GM21360 (cell line): ENCODE measurements at regions not wholly inside any gene's neighbourhood (a gene's known extent, or its start where the extent isn't known, plus 50 kb on each side); places are given as distances from the start of the nearest gene placed in this dataset.
"Not testable (repeated sequence)": the region's sequence is repeated elsewhere in the genome, so short reads cannot be mapped to it uniquely, and the experiment has no call there.

Source experiments
- ATAC-seq: cut with Tn5 transposase; IDR thresholded peaks from one replicate; pipeline ENCODE4 v1.9.1; 2021; ENCODE audit warnings: mild to moderate bottlenecking, moderate library complexity; ENCODE audit not compliant: unreplicated experiment

DNA sequence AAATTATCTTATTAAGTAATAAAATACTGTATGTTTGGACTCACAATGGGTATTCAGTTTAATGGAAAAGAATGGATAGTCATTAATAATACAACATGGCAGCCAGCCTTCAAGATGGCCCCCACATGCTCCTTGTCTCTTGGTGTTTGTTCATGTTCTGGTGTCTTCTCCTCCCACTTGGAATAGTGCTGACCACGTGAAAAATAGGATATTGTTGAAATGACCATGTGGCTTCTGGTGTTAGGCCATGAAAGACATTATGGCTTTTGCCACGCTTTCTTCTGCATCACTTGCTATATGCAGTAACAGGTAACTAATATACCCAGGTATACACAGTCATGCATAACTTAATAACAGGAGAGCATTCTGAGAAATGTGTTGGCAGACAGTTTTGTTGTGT is 341.0 kb downstream of the KCNJ2 start:
- no peak for ATAC-seq

DNA sequence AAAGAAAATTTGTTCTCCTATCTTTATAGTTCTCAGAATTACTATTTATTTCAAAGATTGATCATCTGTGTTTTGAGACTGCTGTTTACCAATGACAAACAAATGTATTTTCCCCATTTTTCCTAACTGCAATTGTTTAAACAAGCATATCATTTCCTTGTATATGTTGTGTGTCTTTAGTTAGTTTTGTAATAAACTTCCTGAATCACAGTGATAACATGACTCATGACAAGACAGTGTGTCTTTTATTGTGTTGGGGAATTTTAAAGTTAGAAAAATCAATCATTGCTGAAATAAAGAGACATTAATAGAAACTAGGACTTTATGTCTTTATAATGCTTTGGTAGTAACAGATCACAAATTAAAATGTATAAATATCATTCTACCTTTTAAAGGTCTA is 348.5 kb downstream of the KCNJ2 start:
- ATAC-seq, result no peak

DNA sequence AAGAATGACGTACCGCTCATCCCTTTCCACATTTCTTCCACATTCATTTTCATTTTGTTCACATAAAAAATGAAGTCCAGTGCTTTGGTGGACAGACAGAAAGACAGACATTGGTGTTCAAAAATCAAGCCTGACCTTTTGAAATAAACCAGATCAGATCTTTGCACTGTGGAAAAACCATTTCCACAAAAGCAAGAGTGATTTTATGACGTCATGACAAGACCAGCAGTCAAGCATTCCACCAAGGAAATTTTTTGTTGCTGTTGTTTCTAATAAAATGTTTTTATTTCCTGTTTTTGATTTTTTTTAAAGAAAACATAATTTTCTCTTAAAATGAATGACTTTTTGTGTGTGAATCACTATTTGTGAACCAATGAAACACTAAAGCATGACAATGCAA is 350.0 kb downstream of the KCNJ2 start:
- ATAC-seq, result no peak

DNA sequence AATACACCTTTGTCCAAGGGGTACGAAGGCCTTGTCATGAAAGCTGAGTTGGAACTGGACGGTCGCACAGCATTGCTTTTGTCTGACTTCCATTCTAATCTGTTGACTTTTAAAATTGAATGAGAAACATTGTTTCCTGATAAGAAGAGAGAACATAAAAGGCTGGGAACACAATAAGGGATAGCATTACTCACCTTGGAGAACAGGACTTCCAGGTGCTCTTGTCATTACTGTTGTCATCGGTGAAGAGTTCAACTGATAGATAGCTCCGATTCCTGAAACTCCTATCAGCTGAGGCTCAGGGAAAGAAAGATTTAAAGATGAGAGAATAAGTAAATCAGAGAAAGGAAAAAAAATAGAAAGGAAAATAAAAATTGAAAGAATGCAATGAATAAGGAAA is 351.1 kb downstream of the KCNJ2 start:
- no peak for ATAC-seq

DNA sequence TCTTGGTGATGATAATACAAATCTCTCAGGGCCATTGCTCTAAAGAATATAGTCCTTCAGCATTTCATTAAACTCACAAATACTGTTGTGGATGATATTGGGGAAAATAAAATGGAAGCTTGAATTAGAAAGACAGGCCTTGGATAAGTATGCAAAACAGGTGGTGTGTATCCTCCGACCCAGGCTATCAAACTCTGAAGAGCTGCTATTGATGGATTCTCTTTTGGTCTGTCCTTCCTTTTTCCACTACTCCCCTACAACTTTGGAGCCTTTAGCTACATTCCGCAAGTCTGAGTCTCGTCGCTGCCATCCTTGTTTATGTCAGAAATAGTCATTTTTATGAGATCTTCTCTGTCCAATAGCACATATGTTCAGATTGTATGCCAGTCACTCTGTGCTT is 351.6 kb downstream of the KCNJ2 start:
- ATAC-seq, result no peak

DNA sequence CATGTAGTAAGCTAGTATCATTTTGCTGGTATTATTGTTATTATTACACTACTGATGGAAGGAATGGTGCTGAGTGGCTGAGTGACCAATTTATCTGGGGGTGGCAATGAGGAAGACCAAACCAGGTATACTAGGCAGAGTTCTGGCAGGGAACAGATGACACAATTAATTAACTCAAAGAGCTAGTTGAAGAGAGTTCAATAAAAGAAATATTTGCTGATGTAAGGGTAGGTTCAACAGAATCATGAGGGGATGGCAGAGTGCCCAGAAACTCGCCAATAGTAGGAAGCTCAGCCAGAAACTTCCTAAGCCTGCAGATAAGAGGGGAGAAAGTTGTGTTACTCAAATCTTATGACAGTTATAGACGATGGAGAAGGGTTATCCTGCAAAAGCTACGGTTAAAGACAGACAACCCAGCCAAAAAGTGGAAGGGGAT is 352.5 kb downstream of the KCNJ2 start:
- no peak for ATAC-seq

DNA sequence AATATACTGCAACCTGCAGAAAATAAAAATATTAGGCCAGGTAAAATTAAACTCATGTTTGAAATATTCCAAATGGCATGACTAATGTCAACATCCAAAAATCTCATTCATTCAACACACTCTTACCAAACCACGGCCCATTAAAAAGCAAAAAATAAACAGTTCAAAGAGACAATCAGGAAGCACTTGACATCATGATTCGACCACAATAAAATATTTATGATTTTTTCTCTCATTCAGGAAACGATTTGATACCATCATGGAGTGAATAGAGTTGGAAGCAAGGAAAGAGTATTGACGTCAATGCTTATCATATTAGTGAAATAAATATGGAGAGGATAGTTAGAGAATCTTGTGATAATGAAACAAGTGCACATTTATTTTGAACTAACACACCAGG is 354.1 kb downstream of the KCNJ2 start:
- ATAC-seq, result no peak

DNA sequence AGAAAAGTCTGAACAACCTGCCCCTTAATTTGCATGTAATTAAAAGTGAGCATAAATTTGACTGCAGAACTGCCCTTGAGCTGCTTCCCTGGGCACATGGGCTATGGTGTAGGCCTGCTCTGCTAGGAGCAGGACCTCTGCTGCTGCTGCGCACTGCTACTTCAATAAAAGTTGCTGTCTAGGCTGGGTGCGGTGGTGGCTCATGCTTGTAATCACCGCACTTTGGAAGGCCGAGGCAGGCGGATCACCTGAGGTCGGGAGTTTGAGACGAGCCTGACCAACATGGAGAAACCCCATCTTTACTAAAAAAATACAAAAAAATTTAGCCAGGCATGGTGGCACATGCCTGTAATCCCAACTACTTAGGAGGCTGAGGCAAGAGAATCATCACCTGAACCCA is 355.7 kb downstream of the KCNJ2 start:
- not testable (repeated sequence) for ATAC-seq

DNA sequence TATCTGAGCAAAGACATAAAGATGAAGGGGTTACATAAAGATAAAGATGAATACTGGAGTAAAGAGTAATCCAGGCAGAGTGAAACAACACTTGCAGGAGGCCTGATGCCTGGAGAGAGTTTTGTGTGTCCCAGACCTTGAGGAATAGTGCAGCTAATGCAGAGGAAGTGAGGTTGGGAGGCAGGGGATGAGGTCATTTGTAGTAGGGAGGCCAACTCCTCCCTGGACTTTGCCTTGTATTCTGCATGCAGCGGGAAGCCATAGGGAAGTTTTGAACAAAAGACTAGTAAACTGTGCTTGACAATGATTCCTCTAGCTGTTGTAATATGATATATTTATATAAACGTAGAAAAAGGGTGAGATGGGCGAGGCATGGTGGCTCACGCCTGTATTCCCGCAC is 356.6 kb downstream of the KCNJ2 start:
- ATAC-seq, result no peak

DNA sequence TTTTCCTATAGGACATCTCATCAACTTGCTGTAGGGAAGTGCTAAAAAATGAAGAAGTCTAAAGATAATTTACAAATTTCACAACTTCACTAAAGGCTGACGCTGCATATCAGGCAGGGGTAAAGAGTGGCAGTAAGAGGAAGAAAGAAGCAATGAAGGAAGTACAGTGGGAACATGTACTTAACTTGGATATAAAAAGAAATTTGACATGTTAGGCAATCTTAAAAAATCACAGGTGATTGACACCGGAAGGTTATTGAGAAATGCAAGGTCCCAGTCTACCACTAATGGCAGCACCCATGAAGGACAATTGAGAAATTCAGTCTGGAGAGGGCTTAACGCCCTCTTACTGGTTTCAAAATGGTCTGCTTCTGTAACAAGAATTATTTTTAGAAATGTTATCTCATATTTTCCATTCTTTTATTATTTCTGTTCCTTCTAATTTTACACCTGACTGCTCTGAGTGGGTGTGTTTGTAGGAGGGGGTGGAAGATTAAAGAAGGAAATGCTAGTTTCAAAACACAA is 358.1 kb downstream of the KCNJ2 start:
- ATAC-seq, result no peak

DNA sequence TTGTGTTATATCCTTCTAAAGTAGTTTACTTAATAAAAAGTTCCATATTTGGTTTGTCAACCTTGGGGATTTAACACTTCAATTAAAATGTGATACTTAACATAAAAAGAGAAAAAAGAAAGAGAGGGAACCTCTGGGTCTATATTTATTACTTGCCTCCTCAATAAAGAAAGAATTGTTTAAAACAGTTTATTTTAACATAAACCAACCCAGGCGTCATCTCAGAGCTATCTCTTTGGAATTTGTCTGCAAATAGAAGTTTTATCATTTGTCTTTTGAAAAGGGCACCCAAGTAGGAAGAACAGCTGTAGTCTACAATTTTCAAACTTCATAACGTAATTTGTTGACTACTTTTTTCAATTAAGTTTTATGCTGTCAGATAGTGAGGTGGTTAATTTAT is 364.1 kb downstream of the KCNJ2 start:
- ATAC-seq, result no peak

DNA sequence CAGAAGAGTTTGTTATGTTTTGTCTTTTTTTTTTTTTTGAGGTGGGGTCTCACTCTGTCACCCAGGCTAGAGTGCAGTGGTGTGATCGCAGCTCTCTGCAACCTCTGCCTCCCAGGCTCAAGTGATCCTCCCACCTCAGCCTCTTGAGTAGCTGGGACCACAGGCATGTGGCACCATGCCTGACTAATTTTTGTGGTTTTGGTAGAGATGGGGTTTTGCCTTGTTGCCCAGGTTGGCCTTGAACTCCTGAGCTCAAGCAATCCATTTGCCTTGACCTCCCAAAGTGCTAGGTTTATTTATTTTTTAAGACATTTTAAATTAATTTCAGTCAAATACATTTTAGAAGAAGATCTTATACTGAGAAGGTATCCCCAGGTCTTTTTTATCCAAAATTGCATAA is 366.7 kb downstream of the KCNJ2 start:
- no peak for ATAC-seq

DNA sequence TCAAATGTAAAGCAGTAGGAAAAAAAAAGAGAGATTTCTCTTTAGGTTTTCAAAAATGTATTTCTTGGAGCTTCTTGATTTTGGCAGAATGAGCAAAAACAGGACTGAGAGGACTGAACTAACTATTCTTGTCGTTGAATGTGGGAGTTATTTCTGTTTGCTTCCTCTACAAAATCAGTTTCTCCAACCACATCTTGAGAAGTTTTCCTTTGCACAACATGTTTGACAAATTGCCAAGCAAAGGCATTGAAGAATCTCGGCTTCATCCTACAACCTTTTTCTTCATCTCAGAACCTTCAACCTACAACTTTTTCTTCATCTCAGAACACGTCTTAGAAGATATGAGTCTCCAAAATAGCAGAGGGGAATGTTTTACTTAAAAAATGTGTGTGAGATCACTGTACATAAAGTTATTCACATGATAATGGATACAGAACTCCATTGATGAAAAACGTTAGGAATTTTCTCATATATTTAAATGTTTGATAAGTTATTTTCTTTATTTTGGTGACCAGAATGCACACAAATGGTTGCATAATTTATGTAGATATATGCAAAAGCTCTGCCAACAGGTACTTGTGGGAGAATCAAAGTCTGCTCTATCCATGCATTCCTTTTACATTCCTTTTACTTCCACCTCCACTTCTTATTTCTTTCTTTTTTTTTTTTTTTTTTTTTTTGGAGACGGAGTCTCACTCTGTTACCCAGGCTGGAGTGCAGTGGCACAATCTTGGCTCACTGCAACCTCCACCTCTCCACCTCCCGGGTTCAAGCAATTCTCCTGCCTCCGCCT is 370.0 kb downstream of the KCNJ2 start:
- ATAC-seq, result no peak

DNA sequence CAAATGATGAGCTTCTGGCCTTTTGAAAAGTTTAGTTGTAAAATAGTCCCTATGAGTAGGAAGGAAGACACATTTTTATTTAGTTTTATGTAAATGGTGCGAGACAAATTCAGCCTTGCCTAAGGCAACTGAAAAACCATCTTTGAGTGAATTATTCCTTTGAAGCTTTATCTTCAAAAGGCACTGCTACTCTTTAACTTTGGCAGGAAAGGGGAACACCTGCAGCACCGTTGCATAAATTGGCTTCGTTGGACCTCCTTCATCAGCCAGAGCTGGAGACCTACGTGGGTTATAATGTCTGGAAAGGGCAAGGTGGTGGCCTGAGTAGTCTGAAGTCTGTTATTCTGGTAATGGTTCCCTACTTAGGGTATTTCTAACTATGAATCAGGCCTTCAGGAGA is 373.5 kb downstream of the KCNJ2 start:
- ATAC-seq, result no peak

DNA sequence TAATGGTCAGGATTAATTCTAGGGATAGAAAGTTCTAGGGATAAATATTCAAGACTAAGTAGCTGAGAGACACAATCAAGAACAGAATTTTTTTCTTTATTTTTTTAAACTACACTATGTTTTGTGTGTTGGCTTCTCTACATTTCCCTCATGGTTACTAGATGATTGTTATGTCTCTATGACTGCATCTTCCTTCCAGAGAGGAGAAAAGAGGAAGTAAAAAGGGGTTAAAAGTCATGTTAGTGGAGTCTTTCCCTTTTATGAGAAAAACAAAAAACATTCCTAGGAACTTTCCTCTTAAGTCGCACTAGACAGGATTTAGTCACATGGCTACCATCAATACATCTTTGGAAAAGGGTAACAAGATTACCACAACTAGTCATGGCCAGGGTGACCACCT is 375.0 kb downstream of the KCNJ2 start:
- no peak for ATAC-seq

DNA sequence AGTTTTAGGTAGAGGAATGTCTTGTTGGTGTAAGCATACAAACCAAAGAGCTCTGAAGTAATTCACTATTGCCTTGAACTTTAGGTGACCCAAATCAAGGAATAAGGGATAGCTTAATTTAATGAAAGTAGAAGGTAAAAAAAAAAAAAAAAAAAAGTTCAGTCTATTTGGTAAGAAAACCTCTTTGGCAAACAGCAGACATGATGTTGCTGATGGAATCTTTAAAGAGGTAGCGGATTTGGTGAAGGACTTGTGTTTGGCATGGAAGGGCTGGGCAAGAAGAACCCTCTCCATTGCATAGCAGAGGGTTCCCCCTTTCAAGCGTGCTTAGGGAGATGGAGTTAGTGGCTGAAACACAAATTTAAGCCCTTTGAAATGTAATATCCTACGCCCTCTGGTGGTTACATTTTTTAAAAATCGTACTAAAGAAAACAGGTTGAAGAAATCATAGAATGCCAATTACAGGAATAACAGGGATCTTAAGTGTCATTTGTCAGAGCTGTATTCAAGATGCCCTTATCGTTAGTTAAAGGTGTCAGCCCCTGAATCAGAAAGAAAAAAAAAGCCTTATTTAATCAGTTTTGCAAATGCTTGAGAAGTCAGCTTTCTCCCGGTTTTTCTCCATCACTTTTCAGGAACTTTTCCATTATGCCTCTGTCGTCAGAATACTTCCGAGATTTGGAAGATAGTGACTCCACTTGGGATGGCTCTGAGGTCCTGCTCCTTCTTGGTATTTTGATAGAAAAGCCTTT is 383.1 kb downstream of the KCNJ2 start:
- no peak for ATAC-seq

DNA sequence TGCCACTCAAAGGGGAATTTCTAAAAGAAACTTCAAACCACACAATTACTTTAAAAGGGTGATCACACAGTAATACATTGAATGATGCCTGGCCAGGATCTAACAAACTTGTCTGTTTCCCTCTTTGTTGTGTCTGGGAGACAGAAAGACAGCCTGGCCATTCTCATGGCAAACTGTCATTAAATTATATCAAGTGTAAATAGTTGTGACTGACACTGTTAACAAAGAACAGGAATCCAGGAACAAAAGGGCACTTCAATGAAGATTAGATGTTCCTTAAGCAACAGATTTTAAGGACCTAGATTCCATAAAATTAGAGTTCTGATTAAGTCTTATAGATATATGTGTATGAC is 383.6 kb downstream of the KCNJ2 start:
- ATAC-seq, result no peak

DNA sequence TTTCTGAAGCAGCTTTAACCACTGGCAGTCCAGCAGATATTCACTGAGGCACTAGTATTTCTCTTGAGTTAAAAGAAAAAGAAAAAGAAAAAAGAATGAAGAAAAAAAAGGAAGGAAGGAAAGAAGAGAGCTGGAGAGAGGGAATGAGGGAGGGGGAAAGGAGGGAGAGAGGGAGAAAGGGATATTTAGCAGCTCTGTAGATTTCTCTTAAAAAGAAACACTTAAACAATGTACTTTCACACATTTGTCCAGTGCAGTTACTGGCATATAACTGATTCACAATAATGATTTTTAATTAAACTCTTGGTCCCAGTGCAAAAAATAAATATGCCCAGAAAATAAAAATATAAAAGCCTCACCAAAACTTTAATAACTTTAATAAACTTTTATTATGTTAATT is 386.4 kb downstream of the KCNJ2 start:
- ATAC-seq, result no peak

DNA sequence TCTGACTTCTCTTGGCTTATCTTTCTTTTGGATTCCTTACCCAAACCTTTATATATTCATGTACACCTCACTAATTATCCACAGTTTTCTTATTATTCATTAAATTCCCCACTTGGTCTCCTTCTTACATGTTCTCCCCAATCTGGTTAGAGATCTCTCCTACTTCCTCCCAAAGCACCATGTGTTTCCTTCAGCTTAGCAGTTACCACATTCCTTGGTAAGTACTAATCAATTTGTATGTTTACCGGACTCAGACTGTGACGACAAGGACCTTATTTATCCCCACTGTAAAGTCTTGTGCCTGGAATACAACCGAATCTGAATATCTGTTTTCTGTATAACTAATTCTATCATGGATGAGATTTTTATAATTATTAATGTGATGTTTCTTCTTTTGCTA is 389.5 kb downstream of the KCNJ2 start:
- ATAC-seq, result no peak

DNA sequence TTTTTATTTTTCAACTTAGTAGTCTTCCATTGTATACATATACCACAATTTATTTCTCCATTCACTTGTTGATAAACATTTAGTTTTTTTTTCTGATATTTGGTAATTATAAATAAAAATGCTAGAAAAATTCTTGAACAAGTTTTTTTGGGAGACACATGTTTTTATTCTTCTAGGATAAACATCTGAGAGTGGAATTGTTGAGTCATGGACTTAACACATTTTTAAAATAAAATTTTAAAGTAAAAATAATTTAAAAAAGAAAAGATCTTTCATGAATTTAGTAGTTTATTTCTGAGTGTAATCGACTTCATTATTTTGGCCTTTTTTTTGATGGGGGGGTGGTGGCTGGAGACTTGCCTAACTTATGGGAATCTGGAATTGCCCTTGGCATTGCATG is 391.1 kb downstream of the KCNJ2 start:
- no peak for ATAC-seq

DNA sequence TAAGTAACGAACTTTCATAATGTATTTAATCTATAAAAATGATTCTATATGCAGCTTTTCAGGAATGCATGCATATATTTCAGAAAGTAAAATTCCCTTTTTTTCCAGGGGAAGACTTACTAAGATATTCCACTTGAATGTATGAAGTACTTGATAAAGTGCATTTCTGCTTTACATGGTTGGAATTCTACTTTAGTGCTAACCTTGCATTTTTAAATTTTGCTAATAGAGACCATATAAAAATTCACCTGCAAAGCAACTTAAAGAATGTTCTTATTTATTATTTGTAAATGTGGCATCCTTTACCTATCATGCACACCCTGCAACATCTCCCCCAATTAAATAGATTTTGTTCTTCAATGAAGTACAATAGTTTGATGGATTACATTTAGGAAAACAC is 392.8 kb downstream of the KCNJ2 start:
- no peak for ATAC-seq

DNA sequence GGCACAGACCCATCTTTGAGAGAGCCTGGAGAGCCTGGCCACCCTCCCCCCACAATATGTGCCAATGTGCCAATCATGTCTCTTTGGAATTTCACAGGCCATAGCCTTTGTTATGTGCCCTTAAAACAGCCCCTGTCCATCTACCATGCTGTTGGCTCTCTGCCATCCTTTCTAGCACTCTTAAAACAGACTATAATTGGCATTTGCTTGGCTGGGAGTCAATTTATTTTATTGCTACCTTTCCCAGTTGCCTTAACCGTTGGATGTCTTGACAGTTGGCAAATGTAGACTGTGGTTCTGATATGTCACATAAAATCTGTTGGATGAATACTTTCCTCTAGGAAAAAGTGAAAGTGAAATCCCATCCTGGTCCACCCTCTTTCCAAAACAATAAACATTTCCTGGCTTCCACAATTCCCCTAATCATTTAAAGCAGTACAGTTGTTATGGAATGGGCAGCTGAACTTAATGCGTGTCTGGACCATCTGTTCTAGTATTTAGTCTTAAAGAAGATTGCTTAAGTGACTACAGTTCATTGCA is 394.0 kb downstream of the KCNJ2 start:
- ATAC-seq, result no peak
